HG03025 (cell line): ENCODE measurements at regions not wholly inside any gene's neighbourhood (a gene's known extent, or its start where the extent isn't known, plus 50 kb on each side); places are given as distances from the start of the nearest gene placed in this dataset.
"Not testable (repeated sequence)": the region's sequence is repeated elsewhere in the genome, so short reads cannot be mapped to it uniquely, and the experiment has no call there.

Experiments
- ATAC-seq: cut with Tn5 transposase; IDR thresholded peaks from one replicate; pipeline ENCODE4 v1.9.1; 2021; ENCODE audit warnings: mild to moderate bottlenecking, moderate library complexity; ENCODE audit not compliant: unreplicated experiment, low FRiP score

DNA sequence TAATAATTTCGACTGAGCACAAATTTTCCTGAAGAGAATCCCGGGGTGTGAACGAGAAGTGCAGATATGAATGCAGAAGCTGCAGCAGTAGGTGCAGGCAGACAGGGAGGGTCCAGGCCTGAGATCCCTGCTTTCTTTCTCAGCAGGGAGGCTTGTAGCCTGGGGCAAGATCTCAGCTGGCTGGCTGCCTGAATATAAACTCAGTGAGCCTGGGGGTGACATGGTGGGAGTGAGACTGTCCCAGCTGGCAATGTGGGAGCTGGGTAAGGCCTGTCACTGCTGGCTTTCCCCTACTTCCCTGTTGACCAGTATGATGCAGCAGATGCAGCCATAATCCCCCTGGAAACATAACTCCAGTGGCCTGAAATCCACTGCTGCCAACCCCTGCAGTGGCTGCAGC is 325.2 kb downstream of the CETN3 start:
- no peak for ATAC-seq

- ATAC-seq = not testable (repeated sequence)
Observed at GRCh38 chr5:90073026-90073570, 336.5 kb downstream of the CETN3 start.

DNA sequence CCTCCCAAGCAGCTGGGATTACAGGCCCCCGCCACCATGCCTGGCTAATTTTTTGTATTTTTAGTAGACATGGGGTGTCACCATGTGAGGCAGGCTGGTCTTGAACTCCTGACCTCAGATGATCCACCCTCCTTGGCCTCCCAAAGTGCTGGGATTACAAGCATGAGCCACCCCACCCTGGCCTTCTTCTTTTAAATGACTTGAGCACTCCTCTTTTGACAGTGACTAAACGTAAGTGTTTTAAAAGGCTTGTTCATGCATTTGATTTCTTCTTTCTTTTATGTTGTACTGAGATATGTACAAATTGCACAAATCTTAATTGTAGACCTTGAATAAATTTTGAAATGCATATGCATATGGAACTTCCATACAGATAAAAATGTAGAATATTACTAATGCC is 337.9 kb downstream of the CETN3 start:
- no peak for ATAC-seq

- no peak for ATAC-seq
Observed at GRCh38 chr5:90071066-90071465, 338.5 kb downstream of the CETN3 start.

GRCh38 chr5:90066920-90067319 is 342.6 kb downstream of the CETN3 start:
- no peak for ATAC-seq

- no peak for ATAC-seq
Observed at GRCh38 chr5:90056911-90057705, 352.4 kb downstream of the CETN3 start.

GRCh38 chr5:90055831-90056328 is 353.7 kb downstream of the CETN3 start:
- no peak for ATAC-seq

- no peak for ATAC-seq
Observed at GRCh38 chr5:90054612-90055011, 354.9 kb downstream of the CETN3 start.

DNA sequence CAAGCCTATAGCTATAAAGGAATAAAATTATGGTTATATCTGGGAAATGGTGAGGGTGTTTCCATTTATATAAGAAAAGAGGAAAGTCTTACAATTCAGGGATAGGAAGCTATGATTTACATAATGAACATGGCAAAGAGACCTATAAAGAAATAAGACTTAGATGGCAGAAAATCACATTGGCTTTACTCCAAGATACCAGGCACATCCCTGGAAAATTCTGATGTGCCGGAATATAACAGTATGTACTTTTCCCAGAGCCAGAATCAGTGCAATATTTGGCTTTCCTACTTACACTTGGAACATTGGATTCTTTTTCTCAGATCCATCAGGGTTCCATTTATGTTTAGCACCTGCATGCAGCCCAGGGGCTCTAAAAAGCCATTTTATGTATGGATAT is 357.8 kb downstream of the CETN3 start:
- ATAC-seq = no peak

DNA sequence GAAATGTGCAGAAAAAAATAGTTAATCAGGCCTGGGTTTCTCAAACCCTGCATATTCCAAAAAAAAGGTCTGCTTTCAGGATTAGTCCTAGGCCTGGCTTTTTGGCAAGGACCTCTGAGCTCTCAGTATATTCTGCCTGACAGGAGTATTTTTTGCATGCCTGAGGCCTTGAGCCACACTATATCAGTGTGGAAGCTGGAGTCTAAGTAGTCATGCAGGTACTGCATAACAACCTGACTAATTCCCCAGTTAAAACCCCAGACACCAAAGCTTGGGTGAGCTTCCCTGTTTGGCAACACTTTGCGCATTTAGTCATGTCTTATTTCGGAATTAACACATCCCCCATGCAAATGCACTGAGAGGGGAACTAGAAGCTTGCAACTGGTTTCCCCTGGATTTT is 359.5 kb downstream of the CETN3 start:
- no peak for ATAC-seq

GRCh38 chr5:90047113-90047512 is 362.4 kb downstream of the CETN3 start:
- ATAC-seq = no peak

DNA sequence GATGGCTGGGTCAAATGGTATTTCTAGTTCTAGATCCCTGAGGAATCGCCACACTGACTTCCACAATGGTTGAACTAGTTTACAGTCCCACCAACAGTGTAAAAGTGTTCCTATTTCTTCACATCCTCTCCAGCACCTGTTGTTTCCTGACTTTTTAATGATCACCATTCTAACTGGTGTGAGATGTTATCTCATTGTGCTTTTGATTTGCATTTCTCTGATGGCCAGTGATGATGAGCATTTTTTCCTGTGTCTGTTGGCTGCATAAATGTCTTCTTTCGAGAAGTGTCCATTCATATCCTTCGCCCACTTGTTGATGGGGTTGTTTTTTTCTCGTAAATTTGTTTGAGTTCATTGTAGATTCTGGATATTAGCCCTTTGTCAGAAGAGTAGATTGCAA is 369.5 kb downstream of the CETN3 start:
- not testable (repeated sequence) for ATAC-seq

GRCh38 chr5:90037646-90038045 is 371.9 kb downstream of the CETN3 start:
- no peak for ATAC-seq

- peak; percentile 48 for ATAC-seq
Observed at GRCh38 chr5:90022711-90023053, 386.9 kb downstream of the CETN3 start.

DNA sequence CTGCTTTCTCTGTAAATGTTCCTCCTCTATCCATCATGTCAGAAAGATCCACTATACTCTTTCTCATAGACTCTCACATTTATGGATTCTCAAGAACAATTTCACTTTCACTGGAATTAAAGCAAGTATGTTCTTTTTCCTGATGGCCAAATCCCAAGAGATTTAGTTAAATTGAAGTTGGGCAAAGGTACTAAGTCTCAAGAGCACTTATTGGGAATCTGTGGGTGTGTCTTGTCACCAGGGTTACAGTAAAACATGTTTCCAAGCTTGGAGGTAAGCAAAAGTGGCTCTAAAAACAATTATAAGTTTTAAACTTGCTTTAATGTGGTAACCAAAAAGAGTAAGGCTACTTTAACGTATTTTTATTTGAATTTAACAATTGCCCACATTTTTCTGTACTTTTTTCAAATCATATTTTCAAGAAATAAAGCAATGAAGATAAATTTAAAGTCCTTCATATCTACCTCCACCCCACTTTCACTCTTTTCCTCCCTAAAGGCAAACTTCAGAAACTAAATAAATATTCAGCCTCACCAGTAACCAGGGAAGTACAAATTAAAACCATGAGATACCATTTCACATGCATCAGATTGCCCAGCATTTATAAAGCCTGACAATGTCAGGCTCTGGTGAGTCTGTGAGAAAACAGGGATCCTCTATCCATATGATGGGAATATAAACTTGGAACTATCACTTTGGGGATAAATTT is 387.4 kb downstream of the CETN3 start:
- ATAC-seq = no peak

- ATAC-seq = peak; percentile 87
Observed at GRCh38 chr5:90020575-90021538, 388.7 kb downstream of the CETN3 start.

DNA sequence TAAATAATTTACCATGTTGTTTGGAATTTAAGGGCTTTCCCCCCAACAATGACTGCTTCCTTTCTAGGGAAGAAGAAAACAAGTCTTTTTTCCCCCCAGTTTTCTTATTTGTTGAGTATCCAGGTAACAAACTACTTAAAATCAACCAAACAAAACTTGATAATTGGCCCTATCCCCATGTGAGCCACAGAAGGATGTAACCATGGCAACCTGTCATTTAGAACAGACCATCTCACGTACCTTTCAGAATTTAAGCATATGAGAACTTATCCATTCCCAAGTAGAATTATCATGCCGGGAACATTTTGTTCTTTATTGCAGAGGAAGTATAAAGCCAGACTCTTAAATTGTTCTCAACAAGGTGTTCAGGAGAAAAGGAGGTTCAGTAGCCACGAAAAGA is 392.3 kb downstream of the CETN3 start:
- no peak for ATAC-seq

DNA sequence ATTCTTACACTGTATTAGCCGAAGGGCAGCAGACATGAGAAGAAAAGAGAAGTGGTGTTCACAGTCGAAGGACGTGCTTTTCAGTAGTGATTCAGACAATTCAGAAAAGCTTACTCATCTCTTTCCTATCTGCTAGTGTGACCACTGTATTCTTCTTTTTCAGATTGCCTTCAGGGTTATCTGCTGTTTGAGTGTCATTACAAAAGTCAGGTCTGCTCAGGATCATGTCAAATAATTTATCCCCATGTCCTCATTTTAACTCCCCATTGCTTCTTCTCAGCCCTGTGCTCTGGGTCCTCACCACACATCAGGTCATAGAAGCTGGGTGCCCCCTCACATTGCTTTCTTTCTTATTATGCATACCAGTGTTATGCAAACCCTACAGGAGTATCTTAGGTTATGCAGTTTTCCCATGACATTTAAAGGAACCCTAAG is 394.0 kb downstream of the CETN3 start:
- peak; percentile 81 for ATAC-seq

- peak; percentile 84 for ATAC-seq
Observed at GRCh38 chr5:90014420-90014819, 395.1 kb downstream of the CETN3 start.

GRCh38 chr5:90000351-90000750 is 409.2 kb downstream of the CETN3 start:
- no peak for ATAC-seq
